Kidney epithelial cell (primary cell): ENCODE measurements at regions not wholly inside any gene's neighbourhood (a gene's known extent, or its start where the extent isn't known, plus 50 kb on each side); places are given as distances from the start of the nearest gene placed in this dataset.

Experiments
- DNase-seq: peaks from one replicate; pipeline ENCODE4 v3.0.0-alpha.2; 2010; ENCODE audit warnings: low read depth
- H3K27me3 ChIP-seq: 2 replicates; pipeline ENCODE4 v1.6.0; 2011; ENCODE audit warnings: low read length; ENCODE audit not compliant: control insufficient read depth, insufficient read depth
- H3K36me3 ChIP-seq: 2 replicates; pipeline ENCODE4 v1.5.1; 2011; ENCODE audit warnings: low read length; ENCODE audit not compliant: control insufficient read depth, insufficient read depth
- H3K4me3 ChIP-seq: 2 replicates; pipeline ENCODE4 v1.5.1; 2011; ENCODE audit warnings: low read depth, mild to moderate bottlenecking, control low read depth, low read length
- CTCF ChIP-seq: IDR thresholded peaks from 2 replicates; pipeline ENCODE4 v1.5.1; 2011; ENCODE audit warnings: mild to moderate bottlenecking, moderate library complexity, low read length, control low read depth, inconsistent platforms; ENCODE audit not compliant: insufficient read depth, poor library complexity, severe bottlenecking

DNA sequence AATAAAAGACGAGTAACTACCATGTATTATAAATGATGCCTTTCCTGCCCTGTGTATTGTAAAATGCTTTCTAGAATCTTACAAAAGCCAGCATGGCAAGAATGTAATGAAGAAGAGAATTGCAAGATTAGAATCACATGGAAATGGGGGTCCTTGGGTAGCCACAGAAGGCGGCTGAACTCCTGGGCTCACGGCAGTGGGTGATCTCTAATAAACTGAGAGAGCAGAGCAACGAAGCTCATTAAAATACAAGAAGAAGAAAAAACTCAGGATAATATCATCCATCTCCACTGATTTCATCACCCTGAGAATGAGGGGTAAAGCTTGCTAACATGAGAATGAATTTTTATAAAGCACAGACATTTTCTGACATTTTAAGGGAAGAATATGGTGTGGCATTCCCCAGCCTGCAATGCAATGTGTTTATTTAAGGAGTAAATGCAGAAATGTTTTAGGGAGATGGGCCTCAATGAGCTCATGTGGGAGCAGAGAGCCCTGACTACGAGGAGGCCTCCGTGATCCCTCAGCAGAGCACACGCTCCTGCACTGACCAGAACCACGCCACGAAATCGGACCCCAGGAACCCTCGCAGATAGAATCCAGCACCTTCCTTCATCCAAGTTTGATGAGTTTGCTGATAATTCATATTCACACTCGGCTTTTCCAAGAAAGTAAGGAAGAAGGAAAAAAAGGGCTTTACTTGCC lies 92.7 kb upstream of the PFKP start:
- no peak for TF ChIP-seq CTCF
- no peak for DNase-seq
- no peak overlapping the region for H3K4me3 ChIP-seq
- no peaks in the 10 kb centered on the region for H3K36me3 ChIP-seq
- H3K27me3 ChIP-seq: no peaks in the 10 kb centered on the region

DNA sequence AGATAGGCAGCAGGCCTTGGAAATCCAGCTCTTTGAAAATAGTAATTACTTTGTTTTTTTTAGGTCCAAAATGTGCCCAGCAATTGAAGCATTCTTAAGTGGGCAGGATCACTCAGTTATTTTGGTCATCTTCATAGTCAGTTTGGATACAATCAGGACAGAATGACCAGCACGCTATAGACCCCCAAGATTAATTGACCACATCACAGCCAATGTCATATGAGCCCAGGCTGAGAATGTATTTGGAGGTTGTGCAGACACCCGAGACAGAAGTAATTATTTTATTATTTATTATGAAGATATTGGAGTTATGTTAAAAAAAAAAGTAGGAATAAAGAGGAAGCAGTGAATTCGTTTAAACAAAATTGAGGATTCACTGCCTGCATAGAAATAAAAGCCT lies 93.3 kb upstream of the PFKP start:
- no peaks in the 10 kb centered on the region for H3K27me3 ChIP-seq
- H3K36me3 ChIP-seq: no peaks in the 10 kb centered on the region
- H3K4me3 ChIP-seq: no peak overlapping the region
- DNase-seq: no peak
- no peak for TF ChIP-seq CTCF

DNA sequence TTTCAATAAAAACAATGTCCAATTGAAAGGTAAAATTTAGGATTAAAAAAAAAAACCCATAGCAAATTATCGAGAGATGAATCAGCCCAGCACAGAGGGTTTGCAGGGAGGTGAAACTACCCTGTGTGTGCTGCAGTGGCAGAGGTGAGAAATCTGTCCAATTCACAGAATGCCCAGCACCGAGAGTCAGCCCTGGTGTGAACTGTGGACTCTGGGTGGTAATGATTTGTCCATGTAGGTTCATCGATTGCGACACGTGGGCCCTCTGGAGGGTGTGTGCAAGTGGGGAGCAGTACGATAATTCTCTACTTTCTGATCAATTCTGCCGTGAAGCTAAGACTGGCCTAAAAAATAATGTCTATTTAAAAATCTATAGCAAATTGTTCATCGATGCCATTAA lies 94.5 kb upstream of the PFKP start:
- Histone ChIP-seq H3K27me3 (no peaks in the 10 kb centered on the region), H3K36me3 (no peaks in the 10 kb centered on the region), H3K4me3 (no peak overlapping the region)
- TF ChIP-seq CTCF: no peak
- DNase-seq: no peak

DNA sequence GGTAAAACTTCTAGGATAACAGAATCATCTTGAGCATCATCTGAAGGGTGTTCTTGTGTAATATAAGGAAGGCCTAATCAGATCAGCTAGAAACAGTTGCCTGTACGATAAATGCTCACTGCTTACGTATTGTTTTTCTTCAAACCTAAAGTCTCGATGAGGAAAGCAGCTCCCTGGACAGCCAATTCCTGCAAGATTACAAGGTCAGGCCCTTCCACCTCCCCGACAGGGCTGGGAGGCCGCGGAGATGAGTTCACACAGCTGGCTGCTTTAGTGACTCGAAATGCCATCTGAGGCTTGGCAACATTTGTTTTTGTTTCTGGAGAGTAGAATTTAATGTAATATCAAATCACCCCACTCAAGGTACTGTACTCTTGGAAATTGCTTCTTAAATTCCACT lies 95.1 kb upstream of the PFKP start:
- TF ChIP-seq CTCF: no peak
- no peak overlapping the region for H3K4me3 ChIP-seq
- H3K27me3 ChIP-seq: no peaks in the 10 kb centered on the region
- no peaks in the 10 kb centered on the region for H3K36me3 ChIP-seq
- no peak for DNase-seq

- no peaks in the 10 kb centered on the region for H3K27me3 ChIP-seq
- TF ChIP-seq CTCF: no peak
- H3K4me3 ChIP-seq: no peak overlapping the region
- no peak for DNase-seq
- H3K36me3 ChIP-seq: no peaks in the 10 kb centered on the region
These were observed 97.0 kb upstream of the PFKP start for GRCh38 chr10:2970190-2970823.

- H3K27me3 ChIP-seq: no peaks in the 10 kb centered on the region
- no peaks in the 10 kb centered on the region for H3K36me3 ChIP-seq
- no peak overlapping the region for H3K4me3 ChIP-seq
- no peak for TF ChIP-seq CTCF
- no peak for DNase-seq
These were observed 98.8 kb upstream of the PFKP start for GRCh38 chr10:2968401-2969058.
